Endothelial cell of umbilical vein (primary cell): ENCODE measurements at regions not wholly inside any gene's neighbourhood (a gene's known extent, or its start where the extent isn't known, plus 50 kb on each side); places are given as distances from the start of the nearest gene placed in this dataset.

Experiments used
- BruUV-seq: library from RNA; stranded (reverse); fragments of 400-500 nt; replicated peaks from 2 replicates; lab custom pipeline; 2021; lab: Mats Ljungman, UMichigan
- CTCF ChIA-PET: fragments of 300-600, 350-600 bp; sonication (Branson Sonifier 250); formaldehyde crosslinking; loops from one replicate; lab custom pipeline; 2021; ENCODE audit warnings: antibody characterized with exemption, inconsistent platforms; lab: Charles Lee
- POLR2A ChIA-PET: fragments of 300-600, 350-600 bp; sonication (Branson Sonifier 250); formaldehyde crosslinking; loops from one replicate; lab custom pipeline; 2021; ENCODE audit warnings: antibody characterized with exemption, inconsistent platforms; lab: Charles Lee
- DNase-seq: peaks from one replicate; pipeline ENCODE4 v3.0.0-alpha.2; 2011; ENCODE audit warnings: low read depth, low spot score
- FAIRE-seq: peaks from 2 replicates; lab custom pipeline; 2011; peaks lifted over from hg19 to GRCh38; lab: Jason Lieb, UNC
- H2AFZ ChIP-seq: 2 replicates; pipeline ENCODE4 v1.6.0; 2012; ENCODE audit warnings: low read depth, low read length, control low read depth, inconsistent platforms
- H3K27ac ChIP-seq: 2 replicates; pipeline ENCODE4 v1.5.1; 2011; ENCODE audit warnings: low read depth, mild to moderate bottlenecking, control low read depth, low read length, moderate library complexity; ENCODE audit not compliant: insufficient read depth
- H3K27me3 ChIP-seq, 2 experiments: 2 replicates each; pipeline versions ENCODE4 v1.6.0 to v1.6.1; 2011; ENCODE audit warnings: low read length in 2 of 2, mixed read lengths in 1 of 2; ENCODE audit not compliant: control insufficient read depth in 2 of 2, insufficient read depth in 2 of 2
- H3K36me3 ChIP-seq, 2 experiments: 2 replicates in 1 of 2; 3 replicates in 1 of 2; pipeline ENCODE4 v1.5.1; 2011; ENCODE audit warnings: low read length in 2 of 2, mild to moderate bottlenecking in 1 of 2, moderate library complexity in 1 of 2; ENCODE audit not compliant: control insufficient read depth in 2 of 2, insufficient read depth in 2 of 2; ENCODE audit errors: extremely low read depth in 1 of 2
- H3K4me1 ChIP-seq: 3 replicates; pipeline ENCODE4 v1.5.1; 2011; ENCODE audit warnings: mild to moderate bottlenecking, low read length; ENCODE audit not compliant: control insufficient read depth, insufficient read depth; ENCODE audit errors: extremely low read depth
- H3K4me2 ChIP-seq: 2 replicates; pipeline ENCODE4 v1.6.1; 2011; ENCODE audit warnings: low read length, control low read depth, mixed read lengths; ENCODE audit not compliant: insufficient read depth
- H3K4me3 ChIP-seq, 3 experiments: fragments of 200-600 bp in 1 of 3; sonication (generic), shearing (Covaris generic) in 1 of 3; replicated peaks in 1 of 3; 2 replicates each; pipeline ENCODE4 v1.5.1; 2011 to 2016; ENCODE audit warnings: control low read depth in 3 of 3, low read length in 3 of 3, mild to moderate bottlenecking in 2 of 3, inconsistent platforms in 1 of 3, low read depth in 1 of 3, moderate library complexity in 1 of 3; ENCODE audit not compliant: insufficient read depth in 1 of 3
- H3K79me2 ChIP-seq: 2 replicates; pipeline ENCODE4 v1.6.0; 2012; ENCODE audit warnings: low read length, inconsistent platforms; ENCODE audit not compliant: control insufficient read depth, insufficient read depth
- H3K9ac ChIP-seq: replicated peaks from 2 replicates; pipeline ENCODE3; 2011; ENCODE audit warnings: low read length, control low read depth; ENCODE audit not compliant: insufficient read depth; ENCODE audit errors: extremely low read depth
- H3K9me1 ChIP-seq: replicated peaks from 3 replicates; pipeline ENCODE4 v1.6.0; 2011; ENCODE audit warnings: mild to moderate bottlenecking, low read length; ENCODE audit not compliant: control insufficient read depth, insufficient read depth; ENCODE audit errors: extremely low read depth
- H3K9me3 ChIP-seq: replicated peaks from 2 replicates; pipeline ENCODE4 v1.5.1; 2012; ENCODE audit warnings: low read length, inconsistent platforms; ENCODE audit not compliant: control insufficient read depth, insufficient read depth
- H4K20me1 ChIP-seq: replicated peaks from 2 replicates; pipeline ENCODE3; 2011; ENCODE audit warnings: mild to moderate bottlenecking, low read length; ENCODE audit not compliant: control insufficient read depth, insufficient read depth; ENCODE audit errors: extremely low read depth
- EZH2 ChIP-seq: IDR thresholded peaks from 2 replicates; pipeline ENCODE4 v1.6.1; 2012; ENCODE audit warnings: borderline replicate concordance, low read depth, mild to moderate bottlenecking, moderate library complexity, low read length, inconsistent platforms; ENCODE audit not compliant: severe bottlenecking
- GATA2 ChIP-seq: IDR thresholded peaks from 2 replicates; pipeline ENCODE4 v1.7.0; 2011; ENCODE audit warnings: low read depth, mild to moderate bottlenecking, moderate library complexity, mixed read lengths, low read length; ENCODE audit not compliant: insufficient read length, insufficient read depth
- MYC ChIP-seq: IDR thresholded peaks from one replicate; pipeline ENCODE4 v1.6.1; 2011; ENCODE audit warnings: mild to moderate bottlenecking, low read depth, low read length
- POLR2A ChIP-seq: IDR thresholded peaks from 2 replicates; pipeline ENCODE4 v1.6.1; 2012; ENCODE audit warnings: low read depth, mild to moderate bottlenecking, control low read depth, low read length
- POLR2AphosphoS5 ChIP-seq: IDR thresholded peaks from 2 replicates; pipeline ENCODE4 v1.6.1; 2012; ENCODE audit warnings: low read depth, mild to moderate bottlenecking, control low read depth, low read length, moderate library complexity; ENCODE audit not compliant: insufficient read depth
- dilution Hi-C: fragments of 300-500 bp; cut with MboI; formaldehyde crosslinking; loops from one replicate; pipeline ENCODE4 v1.15.0; 2019; ENCODE audit warnings: low sequenced_read_pairs; ENCODE audit not compliant: extremely low pct_ligation_motif_present
- intact Hi-C: fragments of 100-400 bp; cut with micrococcal nuclease; formaldehyde crosslinking; loops from one replicate; pipeline ENCODE4 v1.10.0; 2022

DNA sequence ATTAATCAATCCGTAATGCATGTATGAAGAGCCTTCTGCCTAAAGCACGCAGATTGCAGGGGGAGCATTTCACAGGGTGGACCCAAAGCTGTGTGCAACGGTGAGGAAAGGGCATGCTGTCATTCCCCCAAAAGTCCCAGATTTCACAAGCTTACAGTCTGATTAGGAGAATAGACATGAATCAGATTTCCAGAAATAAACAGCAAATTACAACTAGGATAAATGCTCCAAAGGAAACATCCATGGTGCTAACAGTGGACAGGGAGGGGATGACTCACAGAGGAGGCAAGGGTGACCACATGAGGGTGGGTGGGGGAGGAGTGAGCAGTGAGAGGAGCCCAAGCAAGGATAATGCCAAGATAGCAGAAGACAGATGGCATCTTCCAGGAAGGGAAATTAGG lies 258.4 kb upstream of the TAS2R1 start:
- H3K4me1 ChIP-seq: no peaks in the 10 kb centered on the region
- H3K4me3 ChIP-seq: no peak overlapping the region
- no TSS peak for BruUV-seq
- H3K9me1 ChIP-seq: no peaks in the 10 kb centered on the region
- no peak for DNase-seq
- no peak overlapping the region for H3K9ac ChIP-seq
- no peaks in the 10 kb centered on the region for H3K9me3 ChIP-seq
- no peak overlapping the region for H2AFZ ChIP-seq
- no peak for TF ChIP-seq POLR2AphosphoS5
- no peak for TF ChIP-seq GATA2
- ChIA-PET CTCF (no interaction called here), POLR2A (no interaction called here)
- no peak for FAIRE-seq
- H3K4me2 ChIP-seq: no peak overlapping the region
- no peaks in the 10 kb centered on the region for H3K27me3 ChIP-seq
- no peaks in the 10 kb centered on the region for H3K36me3 ChIP-seq
- dilution Hi-C loops (no loop called here), intact Hi-C loops (no loop called here)
- H4K20me1 ChIP-seq: no peaks in the 10 kb centered on the region
- H3K79me2 ChIP-seq: no peaks in the 10 kb centered on the region
- no peak overlapping the region for H3K27ac ChIP-seq

DNA sequence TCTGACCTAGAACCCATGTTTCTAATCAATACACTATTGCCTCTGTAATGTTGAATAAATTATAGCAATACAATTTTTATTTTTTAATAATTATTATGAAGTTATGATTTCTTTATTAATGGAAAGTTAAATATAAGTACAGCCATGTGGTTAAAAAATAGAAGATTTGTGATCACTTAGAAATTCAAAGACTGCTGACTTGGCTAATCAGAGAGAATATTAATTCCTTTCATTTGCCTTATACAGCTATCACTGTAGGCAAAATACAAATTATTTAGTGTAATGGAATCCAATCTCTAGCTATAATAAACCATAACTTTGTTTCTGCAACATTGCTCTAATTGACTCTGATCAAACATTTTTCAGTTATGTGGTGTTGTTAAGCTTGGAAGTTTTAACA lies 255.0 kb upstream of the TAS2R1 start:
- TF ChIP-seq MYC (no peak), POLR2A (no peak), GATA2 (no peak), POLR2AphosphoS5 (no peak), EZH2 (no peak)

More for the DNA sequence above, 255.0 kb upstream of the TAS2R1 start:
- H3K4me1 ChIP-seq: no peaks in the 10 kb centered on the region
- dilution Hi-C loops (no loop called here), intact Hi-C loops (no loop called here)
- no peak for FAIRE-seq
- H3K36me3 ChIP-seq: no peaks in the 10 kb centered on the region
- no peak overlapping the region for H3K4me2 ChIP-seq
- no peaks in the 10 kb centered on the region for H3K9me3 ChIP-seq
- no peak overlapping the region for H3K4me3 ChIP-seq
- CTCF ChIA-PET: interaction anchor here (0.7 kb wide), 1 partner anchor 13 kb away, joined by 3 read pairs; no protein-coding TSS in a partner anchor
- no peak overlapping the region for H2AFZ ChIP-seq
- BruUV-seq: no TSS peak
- no peaks in the 10 kb centered on the region for H3K79me2 ChIP-seq
- POLR2A ChIA-PET: no interaction called here
- H3K9me1 ChIP-seq: no peaks in the 10 kb centered on the region
- H3K9ac ChIP-seq: no peak overlapping the region
- H3K27me3 ChIP-seq: no peaks in the 10 kb centered on the region
- H4K20me1 ChIP-seq: no peaks in the 10 kb centered on the region
- H3K27ac ChIP-seq: no peak overlapping the region
- DNase-seq: no peak
